ENCODE measurements at regions not wholly inside any gene's neighbourhood (a gene's known extent, or its start where the extent isn't known, plus 50 kb on each side); places are given as distances from the start of the nearest gene placed in this dataset.

- no peak for TF ChIP-seq POLR2AphosphoS5 (IDR thresholded peaks at IDR 0.05; ENCODE audit: low read depth, low read length)
- no peak for TF ChIP-seq ELF1 (IDR thresholded peaks at IDR 0.05)
- no peak for TF ChIP-seq RCOR1 (IDR thresholded peaks at IDR 0.05; ENCODE audit: low read length)
- TF ChIP-seq CTCF (IDR thresholded peaks at IDR 0.05), result no peak
- no peak for TF ChIP-seq USF2 (IDR thresholded peaks at IDR 0.05; ENCODE audit: borderline replicate concordance, low read depth, low read length)
- TF ChIP-seq CHD2 (IDR thresholded peaks at IDR 0.05; ENCODE audit: low read length, partially characterized antibody), result no peak
- no peak for TF ChIP-seq EP300 (IDR thresholded peaks at IDR 0.05; ENCODE audit: borderline replicate concordance in 1 of 2, low read depth in 1 of 2, low read length in 1 of 2)
- no peak for TF ChIP-seq TAF1 (IDR thresholded peaks at IDR 0.05; ENCODE audit: borderline replicate concordance, low read depth, low read length)
- TF ChIP-seq NFIC (IDR thresholded peaks at IDR 0.05; ENCODE audit: borderline replicate concordance), result no peak
- TF ChIP-seq RAD21 (IDR thresholded peaks at IDR 0.05; ENCODE audit: low read length), result no peak
- no peak for TF ChIP-seq RXRA (IDR thresholded peaks at IDR 0.05; ENCODE audit: borderline replicate concordance, low read depth)
Observed at GRCh38 chr6:863831-864230, 170.9 kb upstream of the EXOC2 start.

Measured in SK-N-SH (cell line).